Urinary bladder (tissue), 3 donors: ENCODE measurements at regions not wholly inside any gene's neighbourhood (a gene's known extent, or its start where the extent isn't known, plus 50 kb on each side); places are given as distances from the start of the nearest gene placed in this dataset.

Experiments used
- DNase-seq: peaks from one replicate; pipeline ENCODE4 v3.0.0-alpha.2; 2015; ENCODE audit errors: extremely low spot score
- H3K27ac ChIP-seq: one replicate; pipeline ENCODE4 v1.5.1; 2013; ENCODE audit warnings: low read depth, mild to moderate bottlenecking, moderate library complexity
- H3K36me3 ChIP-seq: one replicate; pipeline ENCODE4 v1.6.1; 2013; ENCODE audit warnings: mild to moderate bottlenecking, moderate library complexity; ENCODE audit not compliant: insufficient read depth
- H3K4me1 ChIP-seq: one replicate; pipeline ENCODE4 v1.6.1; 2013; ENCODE audit warnings: mild to moderate bottlenecking, moderate library complexity; ENCODE audit not compliant: insufficient read depth
- H3K4me3 ChIP-seq: one replicate; pipeline ENCODE4 v1.5.1; 2013; ENCODE audit warnings: low read depth, low read length
- WGBS: extraction: QIAGEN DNeasy Blood & Tissue Kit; methylation state at CpG from one replicate; pipeline ENCODE4 v1.1.7; 2013; 5-methylcytosine and 5-hydroxymethylcytosine counted together
- donor health status: healthy with polysubstance abuse.
- donor health status: healthy.

GRCh38 chr3:17798000-17798399 lies 55.6 kb upstream of the TBC1D5 start:
- no peaks in the 10 kb centered on the region for H3K4me1 ChIP-seq
- DNase-seq = no peak
- H3K4me3 ChIP-seq = no peak overlapping the region
- no peaks in the 10 kb centered on the region for H3K36me3 ChIP-seq
- no peak overlapping the region for H3K27ac ChIP-seq

DNA sequence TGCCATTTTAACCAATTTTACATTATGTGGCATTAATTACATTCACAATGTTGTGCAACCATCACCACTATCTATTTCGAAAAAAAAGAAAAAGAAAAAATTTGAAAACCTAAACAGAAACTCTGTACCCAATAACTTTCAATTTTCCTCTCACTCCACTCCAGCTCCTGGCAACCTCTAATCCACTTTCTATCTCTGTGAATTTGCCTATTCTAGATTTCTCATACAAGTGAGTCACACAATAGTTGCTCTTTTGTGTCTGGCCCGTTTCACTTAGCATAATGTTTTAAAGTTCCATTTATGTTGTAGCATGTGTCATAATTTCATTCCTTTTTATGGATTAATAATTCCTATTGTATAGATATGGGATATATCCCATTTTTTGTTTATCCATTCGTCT lies 53.3 kb upstream of the TBC1D5 start:
- no peak for DNase-seq
- no peaks in the 10 kb centered on the region for H3K36me3 ChIP-seq
- WGBS = 68% methylated on average over 3 of the region's 3 CpGs

DNA sequence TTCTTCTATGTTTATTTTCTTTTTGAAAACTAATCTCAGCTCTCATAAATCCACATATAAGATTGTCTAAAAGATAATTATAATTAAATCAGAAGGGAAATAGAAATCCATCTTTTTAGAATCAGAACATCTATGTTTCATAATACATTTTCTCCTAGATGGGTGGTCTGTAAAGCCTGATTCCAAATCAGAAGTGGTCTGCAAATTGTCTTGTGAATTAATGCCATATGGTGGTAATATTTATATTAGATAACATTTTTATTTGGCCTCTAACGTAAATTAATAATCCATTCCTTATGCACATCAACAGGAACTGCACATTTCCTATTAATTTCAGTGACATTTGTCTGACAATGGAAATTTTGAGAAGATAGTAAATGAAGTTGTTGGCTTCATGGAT lies 52.8 kb upstream of the TBC1D5 start:
- no peaks in the 10 kb centered on the region for H3K4me1 ChIP-seq
- DNase-seq = no peak
- no peaks in the 10 kb centered on the region for H3K36me3 ChIP-seq
- no peak overlapping the region for H3K4me3 ChIP-seq
- 56% methylated on average over 1 of the region's 1 CpG for WGBS
- no peak overlapping the region for H3K27ac ChIP-seq

More for the DNA sequence above, 53.3 kb upstream of the TBC1D5 start:
- Histone ChIP-seq H3K27ac (no peak overlapping the region), H3K4me1 (no peaks in the 10 kb centered on the region), H3K4me3 (no peak overlapping the region)

- Histone ChIP-seq H3K4me3 (no peak overlapping the region), H3K4me1 (no peaks in the 10 kb centered on the region), H3K36me3 (no peaks in the 10 kb centered on the region), H3K27ac (no peak overlapping the region)
- DNase-seq = no peak
- WGBS = 86% methylated on average over 4 of the region's 4 CpGs
Measured at GRCh38 chr3:17793542-17794195, 51.2 kb upstream of the TBC1D5 start.
